Gastroesophageal sphincter (tissue), 4 donors: ENCODE measurements at regions not wholly inside any gene's neighbourhood (a gene's known extent, or its start where the extent isn't known, plus 50 kb on each side); places are given as distances from the start of the nearest gene placed in this dataset.

Source experiments
- ATAC-seq: fragments of 150-250 bp; one replicate; pipeline ENCODE4 v1.9.1; 2016; ENCODE audit warnings: mild to moderate bottlenecking, moderate library complexity
- H3K27ac ChIP-seq, 4 donors: fragments of 200-600 bp; sonication (generic) in 3 of 4; 1 replicate in 3 of 4; 2 replicates in 1 of 4; pipeline ENCODE4 v1.5.1; 2016 to 2019
- H3K27me3 ChIP-seq: fragments of 200-600 bp; sonication (generic); one replicate; pipeline ENCODE4 v1.5.1; 2019
- H3K36me3 ChIP-seq, 2 donors: fragments of 200-600 bp; sonication (generic); one replicate each; pipeline ENCODE4 v1.5.1; 2019; ENCODE audit warnings: control low read depth in 1 of 2
- H3K4me1 ChIP-seq, 3 donors: fragments of 200-600 bp; sonication (generic); 1 replicate in 2 of 3; 2 replicates in 1 of 3; pipeline ENCODE4 v1.5.1; 2016 to 2019; ENCODE audit warnings: control low read depth in 2 of 3
- H3K4me3 ChIP-seq, 2 donors: fragments of 200-600 bp; sonication (generic); one replicate each; pipeline ENCODE4 v1.5.1; 2019; ENCODE audit warnings: mild to moderate bottlenecking in 1 of 2, moderate library complexity in 1 of 2
- H3K9me3 ChIP-seq, 3 donors: fragments of 200-600 bp; sonication (generic); one replicate each; pipeline ENCODE4 v1.5.1; 2017 to 2019; ENCODE audit warnings: control low read depth in 2 of 3
- CTCF ChIP-seq, 4 experiments: fragments of 200-600 bp in 2 of 4; fragments of 450-650 bp in 2 of 4; sonication (generic) in 1 of 4; IDR thresholded peaks; one replicate each; pipeline ENCODE4 v1.5.1; 2017 to 2019; ENCODE audit warnings: antibody characterized with exemption in 4 of 4, mild to moderate bottlenecking in 2 of 4, moderate library complexity in 2 of 4
- EP300 ChIP-seq: sonication (generic); formaldehyde crosslinking; IDR thresholded peaks from one replicate; pipeline ENCODE4 v1.6.1; 2017; ENCODE audit warnings: antibody characterized with exemption, mild to moderate bottlenecking
- POLR2A ChIP-seq, 2 donors: fragments of 450-650 bp; IDR thresholded peaks; one replicate each; pipeline ENCODE4 v1.6.1; 2017; ENCODE audit warnings: antibody characterized with exemption in 2 of 2, mild to moderate bottlenecking in 2 of 2, moderate library complexity in 1 of 2
- POLR2AphosphoS5 ChIP-seq: sonication (generic); formaldehyde crosslinking; IDR thresholded peaks from one replicate; pipeline ENCODE4 v1.6.1; 2017; ENCODE audit warnings: antibody characterized with exemption
- WGBS, 2 donors: methylation state at CpG; one replicate each; pipeline ENCODE4 v1.1.5; 2018; ENCODE audit warnings: low coverage in 1 of 2; 5-methylcytosine and 5-hydroxymethylcytosine counted together

- 68 to 74% methylated on average over 4 to 9 of the region's 13 CpGs for WGBS, 2 donors
- no peak for TF ChIP-seq POLR2AphosphoS5
- no peak for TF ChIP-seq POLR2A (IDR thresholded peaks at IDR 0.05)
- no peak for TF ChIP-seq EP300
- TF ChIP-seq CTCF (IDR thresholded peaks at IDR 0.05): no peak
- ATAC-seq: no peak
Observed at GRCh38 chr17:6215071-6216035, 145.2 kb downstream of the WSCD1 start.

GRCh38 chr17:6213859-6214258 is 143.7 kb downstream of the WSCD1 start:
- H3K36me3 ChIP-seq: no peaks in the 10 kb centered on the region
- 77 to 100% methylated on average over 2 to 3 of the region's 4 CpGs for WGBS, 2 donors
- no peaks in the 10 kb centered on the region for H3K4me1 ChIP-seq
- H3K27ac ChIP-seq: no peak overlapping the region
- no peak overlapping the region for H3K4me3 ChIP-seq
- TF ChIP-seq EP300 (no peak), CTCF (IDR thresholded peaks at IDR 0.05) (no peak), POLR2AphosphoS5 (no peak), POLR2A (IDR thresholded peaks at IDR 0.05) (no peak)
- H3K27me3 ChIP-seq: peaks cover 50% of the 10 kb centered on the region
- no peak for ATAC-seq
- H3K9me3 ChIP-seq: no peaks in the 10 kb centered on the region

More at GRCh38 chr17:6215071-6216035, 145.2 kb downstream of the WSCD1 start:
- Histone ChIP-seq H3K36me3 (no peaks in the 10 kb centered on the region), H3K9me3 (no peaks in the 10 kb centered on the region), H3K4me3 (no peak overlapping the region), H3K27ac (no peak overlapping the region), H3K4me1 (no peaks in the 10 kb centered on the region), H3K27me3 (peaks cover 56% of the 10 kb centered on the region)

GRCh38 chr17:6212766-6213165 is 142.6 kb downstream of the WSCD1 start:
- H3K4me1 ChIP-seq: no peaks in the 10 kb centered on the region
- 52 to 63% methylated on average over 2 to 4 of the region's 5 CpGs for WGBS, 2 donors
- ATAC-seq: no peak
- H3K4me3 ChIP-seq: no peak overlapping the region
- H3K36me3 ChIP-seq: no peaks in the 10 kb centered on the region
- H3K9me3 ChIP-seq: no peaks in the 10 kb centered on the region
- TF ChIP-seq POLR2AphosphoS5 (no peak), CTCF (IDR thresholded peaks at IDR 0.05) (no peak), POLR2A (IDR thresholded peaks at IDR 0.05) (no peak), EP300 (no peak)
- H3K27ac ChIP-seq: no peak overlapping the region
- peaks cover 54% of the 10 kb centered on the region for H3K27me3 ChIP-seq

- WGBS, 2 donors: 71% methylated on average over 3 of the region's 5 CpGs; no CpG with 5 or more reads in 1 of the 2 donors
- H3K27me3 ChIP-seq: peaks cover 48% of the 10 kb centered on the region
- no peak for TF ChIP-seq EP300
- TF ChIP-seq POLR2AphosphoS5: no peak
- TF ChIP-seq CTCF (IDR thresholded peaks at IDR 0.05): no peak
- no peak for TF ChIP-seq POLR2A (IDR thresholded peaks at IDR 0.05)
- no peak for ATAC-seq
- H3K4me3 ChIP-seq: no peak overlapping the region
- H3K4me1 ChIP-seq: no peaks in the 10 kb centered on the region
- H3K27ac ChIP-seq: no peak overlapping the region
- no peaks in the 10 kb centered on the region for H3K9me3 ChIP-seq
- no peaks in the 10 kb centered on the region for H3K36me3 ChIP-seq
Observed at GRCh38 chr17:6209829-6210228, 139.7 kb downstream of the WSCD1 start.
